ENCODE measurements at regions not wholly inside any gene's neighbourhood (a gene's known extent, or its start where the extent isn't known, plus 50 kb on each side); places are given as distances from the start of the nearest gene placed in this dataset.

DNA sequence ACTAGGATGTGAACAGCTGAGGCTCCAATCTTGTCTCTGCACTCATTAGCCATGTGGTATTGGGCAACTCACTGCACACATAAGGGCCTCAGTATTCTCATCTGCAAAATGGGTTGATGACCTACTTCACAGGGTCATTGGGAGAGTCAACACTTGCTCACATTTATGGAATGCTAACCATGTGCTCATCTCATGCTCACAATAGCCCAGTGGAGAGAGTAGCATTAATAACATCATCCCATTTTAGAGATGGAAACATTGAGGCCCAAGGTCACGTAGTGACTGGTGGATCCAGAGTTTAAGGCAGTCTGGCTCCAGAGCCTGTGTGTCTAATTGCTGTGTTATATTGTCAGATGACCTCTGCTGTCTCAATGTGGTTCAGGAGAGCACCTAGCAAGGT lies 270.2 kb upstream of the SRRM4 start:
- H3K4me3 ChIP-seq (ENCODE audit: low read depth, low read length): no peak overlapping the region
- no peak for DNase-seq (ENCODE audit: low read depth, low spot score)
- in situ Hi-C loops (cut with HindIII; ENCODE audit: low sequenced_read_pairs): no loop called here
- TF ChIP-seq, protein P1, sequence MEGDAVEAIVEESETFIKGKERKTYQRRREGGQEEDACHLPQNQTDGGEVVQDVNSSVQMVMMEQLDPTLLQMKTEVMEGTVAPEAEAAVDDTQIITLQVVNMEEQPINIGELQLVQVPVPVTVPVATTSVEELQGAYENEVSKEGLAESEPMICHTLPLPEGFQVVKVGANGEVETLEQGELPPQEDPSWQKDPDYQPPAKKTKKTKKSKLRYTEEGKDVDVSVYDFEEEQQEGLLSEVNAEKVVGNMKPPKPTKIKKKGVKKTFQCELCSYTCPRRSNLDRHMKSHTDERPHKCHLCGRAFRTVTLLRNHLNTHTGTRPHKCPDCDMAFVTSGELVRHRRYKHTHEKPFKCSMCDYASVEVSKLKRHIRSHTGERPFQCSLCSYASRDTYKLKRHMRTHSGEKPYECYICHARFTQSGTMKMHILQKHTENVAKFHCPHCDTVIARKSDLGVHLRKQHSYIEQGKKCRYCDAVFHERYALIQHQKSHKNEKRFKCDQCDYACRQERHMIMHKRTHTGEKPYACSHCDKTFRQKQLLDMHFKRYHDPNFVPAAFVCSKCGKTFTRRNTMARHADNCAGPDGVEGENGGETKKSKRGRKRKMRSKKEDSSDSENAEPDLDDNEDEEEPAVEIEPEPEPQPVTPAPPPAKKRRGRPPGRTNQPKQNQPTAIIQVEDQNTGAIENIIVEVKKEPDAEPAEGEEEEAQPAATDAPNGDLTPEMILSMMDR (IDR thresholded peaks at IDR 0.05; ENCODE audit: low read depth, low read length): no peak

DNA sequence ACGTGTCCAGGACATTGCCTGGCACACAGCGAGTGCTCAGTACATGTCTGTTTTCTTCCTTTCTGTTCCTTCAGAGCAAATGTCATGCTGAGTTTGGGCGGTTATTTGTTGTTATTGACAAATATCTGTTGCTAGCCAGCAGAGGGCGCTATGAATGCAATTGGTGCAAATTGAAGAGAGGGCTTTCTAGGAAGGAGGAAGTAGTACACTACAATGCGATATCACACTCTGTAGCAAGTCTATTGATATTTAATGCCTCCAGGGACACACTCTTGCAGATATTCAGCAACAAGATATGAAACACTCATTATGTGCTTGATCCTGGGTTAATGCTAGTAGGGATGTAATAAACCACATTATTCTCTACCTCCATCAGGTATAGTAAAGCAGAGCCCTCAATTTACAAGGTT lies 267.3 kb upstream of the SRRM4 start:
- in situ Hi-C loops (cut with HindIII; ENCODE audit: low sequenced_read_pairs): no loop called here
- no peak for DNase-seq (ENCODE audit: low read depth, low spot score)
- no peak overlapping the region for H3K4me3 ChIP-seq (ENCODE audit: low read depth, low read length)
- TF ChIP-seq, protein P1 (IDR thresholded peaks at IDR 0.05; ENCODE audit: low read depth, low read length): no peak

DNA sequence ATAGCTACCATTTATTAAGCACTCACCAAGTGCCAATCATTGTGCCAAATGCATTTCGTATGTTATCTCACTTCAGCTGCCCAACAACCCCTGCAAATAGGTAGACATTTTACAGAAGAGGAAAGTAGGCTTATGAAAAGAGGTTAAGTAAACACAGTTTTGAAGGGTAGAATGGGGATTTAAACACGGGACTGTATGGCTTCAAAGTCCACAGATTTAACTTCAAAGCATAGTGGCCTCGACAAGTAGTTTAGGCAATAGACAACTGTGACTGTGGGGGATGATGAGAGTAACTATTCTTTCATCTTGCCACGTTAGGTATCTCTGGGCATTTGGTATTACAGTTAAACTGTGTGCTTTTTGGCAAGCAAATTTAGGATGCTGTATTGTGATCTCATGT lies 266.8 kb upstream of the SRRM4 start:
- DNase-seq (ENCODE audit: low read depth, low spot score): no peak
- in situ Hi-C loops (cut with HindIII; ENCODE audit: low sequenced_read_pairs): no loop called here
- H3K4me3 ChIP-seq (ENCODE audit: low read depth, low read length): no peak overlapping the region
- TF ChIP-seq, protein P1 (IDR thresholded peaks at IDR 0.05; ENCODE audit: low read depth, low read length): no peak

DNA sequence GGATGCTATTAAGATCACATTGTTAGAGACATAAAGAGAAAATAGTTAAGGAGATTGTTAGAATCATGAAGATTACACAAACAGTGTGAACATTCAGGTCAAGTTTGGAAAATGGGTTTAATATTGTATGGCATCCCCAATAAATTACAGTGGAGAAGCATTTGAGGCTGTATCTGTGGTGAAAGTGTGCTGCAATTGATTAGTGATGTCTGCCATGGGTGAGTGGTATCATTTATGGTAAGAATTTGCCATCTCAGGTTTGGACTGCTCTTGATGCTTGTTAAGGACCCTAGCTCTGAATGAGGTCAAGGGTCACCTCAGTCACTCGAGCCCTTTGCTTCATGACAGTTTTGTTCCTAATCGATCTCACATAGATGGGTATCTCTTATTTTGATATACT lies 265.7 kb upstream of the SRRM4 start:
- no peak for DNase-seq (ENCODE audit: low read depth, low spot score)
- TF ChIP-seq, protein P1 (IDR thresholded peaks at IDR 0.05; ENCODE audit: low read depth, low read length): no peak
- H3K4me3 ChIP-seq (ENCODE audit: low read depth, low read length): no peak overlapping the region
- in situ Hi-C loops (cut with HindIII; ENCODE audit: low sequenced_read_pairs): no loop called here

DNA sequence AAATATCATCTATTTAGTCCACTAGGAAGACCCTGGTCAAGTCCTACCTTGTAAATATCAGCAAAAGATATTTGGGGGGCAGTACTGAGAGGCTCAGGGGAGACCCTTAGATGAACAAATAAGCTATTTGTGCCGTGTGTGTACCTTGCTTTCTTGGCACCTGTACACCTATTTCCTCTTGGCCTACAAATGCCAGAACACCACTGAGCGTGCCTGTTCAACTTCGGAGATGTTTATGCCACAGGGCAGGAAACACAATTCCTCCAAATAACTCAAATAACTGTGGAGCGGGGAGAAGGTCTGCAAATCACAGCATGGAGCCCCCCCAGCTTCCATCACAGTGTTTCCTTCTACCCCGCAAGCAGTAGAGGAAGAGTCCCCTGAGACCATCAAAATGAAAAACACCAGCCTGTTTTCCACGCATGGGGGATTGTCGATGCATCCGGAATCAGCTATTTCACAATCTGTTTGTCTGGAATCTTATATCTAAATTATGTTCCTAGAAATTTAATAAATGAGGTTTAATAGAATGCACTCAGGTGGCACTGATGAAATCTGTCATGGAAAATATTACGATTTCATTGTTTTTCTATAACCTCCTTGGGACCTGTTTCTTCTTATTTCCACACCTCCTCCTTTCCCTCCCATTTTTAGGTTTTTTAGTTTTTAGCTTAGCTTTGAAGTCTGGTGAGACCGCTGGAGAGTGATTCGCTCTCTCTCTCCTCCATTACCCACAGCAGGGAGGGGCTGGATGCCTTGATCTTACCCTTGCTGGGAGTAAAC lies 254.0 kb upstream of the SRRM4 start:
- TF ChIP-seq, protein P1 (IDR thresholded peaks at IDR 0.05; ENCODE audit: low read depth, low read length): no peak
- in situ Hi-C loops (cut with HindIII; ENCODE audit: low sequenced_read_pairs): no loop called here
- DNase-seq (ENCODE audit: low read depth, low spot score): no peak

DNA sequence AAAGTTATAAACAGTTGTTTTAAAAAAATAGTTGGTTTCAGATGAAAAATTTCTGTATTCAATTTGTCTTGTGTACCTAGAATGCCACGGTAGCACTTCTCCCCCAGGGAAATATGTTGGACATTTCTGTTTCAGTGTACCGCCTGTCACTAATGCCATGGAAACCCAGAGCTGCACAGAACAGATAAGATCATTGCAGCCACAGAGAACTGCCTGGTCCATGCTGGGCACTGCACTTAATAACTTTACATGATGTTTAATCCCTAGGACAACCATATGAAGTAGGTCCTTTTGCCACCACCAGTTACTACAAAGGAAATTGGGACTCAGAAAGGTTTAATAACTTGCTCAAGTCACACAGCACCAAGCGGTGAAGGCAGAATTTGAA lies 253.4 kb upstream of the SRRM4 start:
- H3K4me3 ChIP-seq (ENCODE audit: low read depth, low read length): no peak overlapping the region
- in situ Hi-C loops (cut with HindIII; ENCODE audit: low sequenced_read_pairs): no loop called here
- no peak for DNase-seq (ENCODE audit: low read depth, low spot score)
- TF ChIP-seq, protein P1 (IDR thresholded peaks at IDR 0.05; ENCODE audit: low read depth, low read length): no peak

More for the DNA sequence above, 254.0 kb upstream of the SRRM4 start:
- no peak overlapping the region for H3K4me3 ChIP-seq (ENCODE audit: low read depth, low read length)

All from astrocyte of the spinal cord (primary cell).